MG63 (cell line): ENCODE measurements at regions not wholly inside any gene's neighbourhood (a gene's known extent, or its start where the extent isn't known, plus 50 kb on each side); places are given as distances from the start of the nearest gene placed in this dataset.

Experiments used
- DNase-seq: peaks from one replicate; pipeline ENCODE4 v3.0.0-alpha.2; 2020
- H3K27me3 ChIP-seq: fragments of 250-450 bp; sonication (Bioruptor Pico); 2 replicates; pipeline ENCODE4 v1.5.1; 2020; ENCODE audit warnings: mild to moderate bottlenecking, moderate library complexity
- H3K36me3 ChIP-seq: fragments of 250-450 bp; sonication (Bioruptor Pico); 2 replicates; pipeline ENCODE4 v1.5.1; 2020; ENCODE audit warnings: mild to moderate bottlenecking, moderate library complexity
- H3K4me3 ChIP-seq: fragments of 250-450 bp; sonication (Bioruptor Pico); 2 replicates; pipeline ENCODE4 v1.5.1; 2020; ENCODE audit warnings: mild to moderate bottlenecking, moderate library complexity
- H3K9me3 ChIP-seq: fragments of 250-450 bp; sonication (Bioruptor Pico); 2 replicates; pipeline ENCODE4 v1.5.1; 2020; ENCODE audit warnings: mild to moderate bottlenecking, moderate library complexity

- no peak for DNase-seq
- Histone ChIP-seq H3K9me3 (no peaks in the 10 kb centered on the region), H3K4me3 (no peak overlapping the region), H3K36me3 (no peaks in the 10 kb centered on the region), H3K27me3 (no peaks in the 10 kb centered on the region)
These were observed 357.8 kb downstream of the VPS13C start for GRCh38 chr15:61702224-61703020.

GRCh38 chr15:61701455-61701854 lies 358.8 kb downstream of the VPS13C start:
- Histone ChIP-seq H3K36me3 (no peaks in the 10 kb centered on the region), H3K4me3 (no peak overlapping the region), H3K27me3 (no peaks in the 10 kb centered on the region), H3K9me3 (no peaks in the 10 kb centered on the region)
- no peak for DNase-seq

DNA sequence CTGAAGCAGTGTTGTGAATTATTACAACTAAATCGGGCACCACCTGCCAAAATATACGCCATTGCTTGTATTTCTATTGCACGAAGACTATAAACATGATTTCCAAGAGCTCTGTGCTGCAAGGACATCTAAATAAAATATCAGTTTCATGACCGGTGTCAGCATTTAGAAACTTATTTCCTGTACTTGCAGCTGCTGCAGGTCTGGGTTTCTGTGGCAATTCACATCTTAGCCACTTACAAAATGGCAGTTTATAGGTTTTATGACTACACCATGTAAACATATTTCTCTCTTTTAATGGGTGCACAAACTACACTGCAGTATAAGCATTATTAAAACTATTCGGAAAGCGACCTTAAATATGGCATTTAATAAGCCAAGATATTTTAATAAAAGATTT lies 359.4 kb downstream of the VPS13C start:
- no peaks in the 10 kb centered on the region for H3K9me3 ChIP-seq
- DNase-seq, result no peak

DNA sequence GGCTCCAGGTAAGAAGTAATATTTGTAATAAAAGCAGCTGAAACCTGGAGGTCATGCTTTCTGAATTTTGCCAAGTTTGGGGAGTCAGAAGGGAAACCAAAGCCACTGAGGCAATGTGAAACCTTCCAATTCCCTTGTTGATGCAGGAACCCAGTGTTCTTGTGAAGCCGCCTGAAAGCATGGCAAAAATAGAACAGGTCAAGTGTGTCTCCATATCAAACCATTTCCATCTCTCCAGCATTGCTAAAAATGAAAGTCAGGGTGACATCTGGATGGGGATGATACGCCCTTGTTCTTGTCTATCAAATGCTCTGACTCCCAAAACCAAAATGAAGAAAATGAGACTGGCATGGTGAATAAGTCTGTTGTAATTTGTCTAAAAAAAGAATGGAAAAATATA lies 362.5 kb downstream of the VPS13C start:
- Histone ChIP-seq H3K4me3 (no peak overlapping the region), H3K36me3 (no peaks in the 10 kb centered on the region), H3K9me3 (no peaks in the 10 kb centered on the region; the same call in 1 of the 2 replicates), H3K27me3 (no peaks in the 10 kb centered on the region)
- DNase-seq, result no peak

More for the DNA sequence above, 359.4 kb downstream of the VPS13C start:
- Histone ChIP-seq H3K4me3 (no peak overlapping the region), H3K27me3 (no peaks in the 10 kb centered on the region), H3K36me3 (no peaks in the 10 kb centered on the region)

GRCh38 chr15:61689067-61689466 lies 371.2 kb downstream of the VPS13C start:
- Histone ChIP-seq H3K4me3 (no peak overlapping the region), H3K27me3 (no peaks in the 10 kb centered on the region), H3K9me3 (no peaks in the 10 kb centered on the region), H3K36me3 (no peaks in the 10 kb centered on the region)
- DNase-seq, result no peak

- H3K9me3 ChIP-seq, result no peaks in the 10 kb centered on the region
- no peaks in the 10 kb centered on the region for H3K36me3 ChIP-seq
- DNase-seq, result no peak
- no peak overlapping the region for H3K4me3 ChIP-seq
- no peaks in the 10 kb centered on the region for H3K27me3 ChIP-seq
These were observed 372.6 kb downstream of the VPS13C start for GRCh38 chr15:61687651-61688050.

DNA sequence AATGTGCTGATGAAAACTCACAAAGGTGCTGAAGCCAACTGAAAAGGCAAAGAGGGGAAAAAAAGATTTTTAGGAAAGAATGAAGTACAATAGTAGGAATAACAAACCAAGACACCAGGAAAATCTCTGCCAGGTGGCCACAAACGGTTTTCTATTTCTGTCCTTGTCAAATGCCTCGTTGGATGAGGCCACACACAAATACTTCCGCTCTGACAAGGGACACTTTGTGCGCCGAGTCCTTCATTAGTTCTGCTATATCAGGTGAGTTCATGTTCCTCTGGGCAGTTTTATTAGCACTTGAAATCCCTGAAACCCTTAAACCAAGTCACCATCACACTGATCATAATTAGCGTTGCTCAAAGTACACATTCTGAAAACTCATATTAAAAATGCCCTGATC lies 373.1 kb downstream of the VPS13C start:
- no peaks in the 10 kb centered on the region for H3K36me3 ChIP-seq
- no peaks in the 10 kb centered on the region for H3K27me3 ChIP-seq
- no peak overlapping the region for H3K4me3 ChIP-seq
- no peaks in the 10 kb centered on the region for H3K9me3 ChIP-seq
- no peak for DNase-seq

- Histone ChIP-seq H3K9me3 (no peaks in the 10 kb centered on the region), H3K27me3 (no peaks in the 10 kb centered on the region), H3K36me3 (no peaks in the 10 kb centered on the region), H3K4me3 (no peak overlapping the region)
- no peak for DNase-seq
These were observed 374.3 kb downstream of the VPS13C start for GRCh38 chr15:61685971-61686370.

DNA sequence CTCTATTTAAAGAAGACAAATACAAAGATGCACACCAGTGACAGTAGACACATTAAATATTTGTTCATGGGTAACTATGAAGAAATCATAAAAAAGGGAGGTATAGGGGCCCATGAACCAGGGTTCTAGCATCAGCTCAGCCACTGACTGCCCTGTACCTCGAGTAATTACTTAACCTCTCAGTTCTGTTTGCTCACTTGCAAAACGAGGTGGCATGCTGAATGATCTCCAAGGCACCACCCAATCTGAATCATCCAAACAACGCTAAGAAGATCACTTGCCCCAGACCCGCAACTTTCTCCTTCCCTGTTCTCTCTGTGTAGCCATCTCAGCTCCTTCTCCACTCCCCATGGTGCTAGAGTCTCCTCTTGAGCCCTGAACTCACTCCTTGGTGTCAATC lies 374.7 kb downstream of the VPS13C start:
- H3K36me3 ChIP-seq, result no peaks in the 10 kb centered on the region
- no peak overlapping the region for H3K4me3 ChIP-seq
- H3K9me3 ChIP-seq, result no peaks in the 10 kb centered on the region
- no peak for DNase-seq
- H3K27me3 ChIP-seq, result no peaks in the 10 kb centered on the region

DNA sequence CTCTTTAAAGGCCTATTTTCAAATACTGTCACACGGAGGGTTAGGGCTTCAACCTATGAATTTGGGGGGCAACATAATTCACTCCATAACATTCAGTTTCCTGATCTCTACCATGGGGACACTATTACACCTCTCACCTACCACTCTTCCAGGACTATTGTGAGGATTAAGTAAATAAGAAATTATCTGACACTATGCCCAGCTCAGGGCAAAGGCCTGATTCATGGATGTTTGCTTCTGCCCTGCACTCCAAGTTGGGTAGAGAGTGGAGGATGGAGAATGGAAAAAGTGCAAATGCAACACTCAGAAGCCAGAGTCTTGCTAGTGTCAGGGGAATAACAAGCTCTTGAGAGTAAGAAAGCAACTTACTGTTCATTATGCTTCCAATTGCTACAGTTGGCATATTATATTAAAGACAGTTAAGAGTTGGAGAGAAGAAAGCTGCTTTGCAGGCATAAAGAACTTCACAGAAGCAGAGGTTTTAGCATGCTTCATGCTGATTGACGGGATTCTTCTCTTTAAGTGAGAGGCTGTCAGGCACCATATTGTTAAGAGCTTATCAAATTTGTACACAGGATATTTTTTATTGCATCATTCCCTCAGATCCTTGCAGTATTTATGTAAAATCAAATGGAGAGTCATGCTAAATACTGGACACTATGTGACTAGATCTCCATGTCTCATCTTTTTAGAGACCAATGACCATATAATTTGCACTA lies 375.3 kb downstream of the VPS13C start:
- no peak for DNase-seq
- Histone ChIP-seq H3K9me3 (no peaks in the 10 kb centered on the region), H3K4me3 (no peak overlapping the region), H3K27me3 (no peaks in the 10 kb centered on the region), H3K36me3 (no peaks in the 10 kb centered on the region)

DNA sequence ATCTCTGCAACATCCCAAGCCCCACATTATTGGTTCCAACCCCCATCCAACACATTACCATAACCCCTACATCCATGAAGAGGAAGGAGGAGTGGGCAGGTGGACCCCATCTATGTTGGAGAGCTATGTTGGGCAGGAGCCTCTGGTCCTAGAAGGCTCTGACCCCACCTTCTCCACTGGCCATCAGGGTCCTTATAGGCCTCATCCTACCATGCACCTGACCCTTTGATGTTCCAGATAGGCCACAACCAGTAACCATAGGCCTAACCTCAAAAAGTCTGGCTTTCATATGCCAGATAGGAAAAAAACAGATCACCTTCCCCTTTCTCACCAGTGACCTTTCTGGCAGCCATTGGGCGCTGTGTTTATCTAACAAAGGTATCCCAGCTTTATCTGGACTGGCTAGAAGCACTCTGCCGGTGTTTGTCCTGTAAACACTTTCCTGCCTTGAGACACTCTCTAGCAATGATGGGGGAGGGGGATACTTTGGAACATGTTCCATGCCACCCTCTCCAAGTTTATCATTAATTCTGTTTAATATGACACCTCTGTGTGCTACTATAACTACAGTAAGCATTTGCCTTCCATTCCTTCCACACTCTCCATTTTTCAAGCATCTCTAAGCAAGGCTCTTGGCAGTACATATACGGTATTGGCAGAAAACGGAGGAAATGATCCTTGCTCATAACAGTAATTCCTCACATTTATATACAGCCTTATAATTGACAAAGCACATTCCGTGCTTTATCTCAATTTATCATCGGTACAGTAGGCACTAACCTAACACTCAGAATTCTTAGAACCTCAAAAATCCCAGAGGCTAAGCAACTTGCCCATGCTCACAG lies 377.1 kb downstream of the VPS13C start:
- Histone ChIP-seq H3K4me3 (no peak overlapping the region), H3K27me3 (no peaks in the 10 kb centered on the region), H3K9me3 (no peaks in the 10 kb centered on the region; the same call in 1 of the 2 replicates), H3K36me3 (no peaks in the 10 kb centered on the region)
- DNase-seq, result no peak

- Histone ChIP-seq H3K27me3 (no peaks in the 10 kb centered on the region), H3K4me3 (no peak overlapping the region), H3K9me3 (no peaks in the 10 kb centered on the region; the same call in 1 of the 2 replicates), H3K36me3 (no peaks in the 10 kb centered on the region)
- no peak for DNase-seq
These were observed 378.6 kb downstream of the VPS13C start for GRCh38 chr15:61681676-61682075.

GRCh38 chr15:61681038-61681418 lies 379.2 kb downstream of the VPS13C start:
- Histone ChIP-seq H3K9me3 (no peaks in the 10 kb centered on the region; the same call in 1 of the 2 replicates), H3K4me3 (no peak overlapping the region), H3K27me3 (no peaks in the 10 kb centered on the region), H3K36me3 (no peaks in the 10 kb centered on the region)
- DNase-seq, result no peak

GRCh38 chr15:61680260-61681037 lies 379.8 kb downstream of the VPS13C start:
- no peaks in the 10 kb centered on the region for H3K27me3 ChIP-seq
- H3K9me3 ChIP-seq, result no peaks in the 10 kb centered on the region; the same call in 1 of the 2 replicates
- no peaks in the 10 kb centered on the region for H3K36me3 ChIP-seq
- no peak for DNase-seq
- H3K4me3 ChIP-seq, result no peak overlapping the region

DNA sequence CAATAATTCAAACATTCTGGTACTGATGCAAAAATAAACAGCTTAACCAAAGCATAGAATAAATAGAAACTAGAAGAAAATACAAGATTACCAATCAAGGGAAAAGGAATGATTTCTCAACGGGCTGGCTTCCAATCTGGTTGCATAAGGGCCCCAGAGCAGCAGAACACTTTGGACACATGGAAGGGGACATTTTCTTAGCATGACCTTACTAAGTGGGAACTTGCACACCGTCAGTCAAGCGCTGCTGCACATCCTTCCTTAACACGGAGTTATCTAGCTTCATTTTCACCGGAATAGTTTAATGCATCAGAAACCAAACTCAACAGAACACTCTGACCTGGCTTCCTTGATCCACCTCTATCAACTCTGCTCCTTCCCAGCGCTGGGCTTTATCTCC lies 388.5 kb downstream of the VPS13C start:
- Histone ChIP-seq H3K9me3 (no peaks in the 10 kb centered on the region), H3K36me3 (no peaks in the 10 kb centered on the region), H3K27me3 (no peaks in the 10 kb centered on the region), H3K4me3 (no peak overlapping the region)
- DNase-seq, result no peak

- no peaks in the 10 kb centered on the region for H3K27me3 ChIP-seq
- DNase-seq, result no peak
- H3K9me3 ChIP-seq, result no peaks in the 10 kb centered on the region
- H3K36me3 ChIP-seq, result no peaks in the 10 kb centered on the region
- H3K4me3 ChIP-seq, result no peak overlapping the region
These were observed 391.8 kb downstream of the VPS13C start for GRCh38 chr15:61668444-61668843.
